GM23248 (cell line): ENCODE measurements at regions not wholly inside any gene's neighbourhood (a gene's known extent, or its start where the extent isn't known, plus 50 kb on each side); places are given as distances from the start of the nearest gene placed in this dataset.

ENCODE experiments used
- DNase-seq: peaks from one replicate; pipeline ENCODE4 v3.0.0-alpha.2; 2015
- H2AFZ ChIP-seq: fragments of 200-600 bp; sonication (generic); 2 replicates; pipeline ENCODE4 v1.6.1; 2016; ENCODE audit warnings: antibody characterized with exemption
- H3F3A ChIP-seq: fragments of 200-600 bp; sonication (generic); 2 replicates; pipeline ENCODE4 v1.6.1; 2016; ENCODE audit warnings: mild to moderate bottlenecking, antibody characterized with exemption, mixed run types; ENCODE audit not compliant: insufficient read depth
- H3K27ac ChIP-seq: fragments of 200-600 bp; sonication (generic); 2 replicates; pipeline ENCODE4 v1.5.1; 2016; ENCODE audit warnings: mild to moderate bottlenecking
- H3K27me3 ChIP-seq: fragments of 200-600 bp; sonication (generic); replicated peaks from 2 replicates; pipeline ENCODE4 v1.6.1; 2016; ENCODE audit warnings: mild to moderate bottlenecking; ENCODE audit not compliant: insufficient read depth
- H3K36me3 ChIP-seq: fragments of 200-600 bp; sonication (generic); 2 replicates; pipeline ENCODE4 v1.6.1; 2016; ENCODE audit warnings: low read depth, mild to moderate bottlenecking
- H3K4me1 ChIP-seq: fragments of 200-600 bp; sonication (generic); 2 replicates; pipeline ENCODE4 v1.6.1; 2016; ENCODE audit warnings: mild to moderate bottlenecking; ENCODE audit not compliant: insufficient read depth
- H3K4me2 ChIP-seq: fragments of 200-600 bp; sonication (generic); one replicate; pipeline ENCODE4 v1.6.1; 2016; ENCODE audit warnings: mild to moderate bottlenecking; ENCODE audit not compliant: unreplicated experiment
- H3K4me3 ChIP-seq: fragments of 200-600 bp; sonication (generic); 2 replicates; pipeline ENCODE4 v1.5.1; 2016; ENCODE audit warnings: mild to moderate bottlenecking
- H3K79me2 ChIP-seq: fragments of 200-600 bp; sonication (generic); 2 replicates; pipeline ENCODE4 v1.6.1; 2016; ENCODE audit warnings: mild to moderate bottlenecking; ENCODE audit not compliant: insufficient read depth
- H3K9ac ChIP-seq: fragments of 200-600 bp; sonication (generic); 2 replicates; pipeline ENCODE4 v1.6.1; 2016; ENCODE audit warnings: mild to moderate bottlenecking
- H3K9me2 ChIP-seq: fragments of 200-600 bp; sonication (generic); 2 replicates; pipeline ENCODE4 v1.6.1; 2016; ENCODE audit warnings: mixed run types, mild to moderate bottlenecking, moderate library complexity; ENCODE audit not compliant: insufficient read depth
- H3K9me3 ChIP-seq: fragments of 200-600 bp; sonication (generic); one replicate; pipeline ENCODE4 v1.6.1; 2017; ENCODE audit warnings: low read depth
- H4K20me1 ChIP-seq: fragments of 200-600 bp; sonication (generic); 2 replicates; pipeline ENCODE4 v1.6.0; 2016; ENCODE audit not compliant: insufficient read depth
- EZH2 ChIP-seq: fragments of 200-600 bp; sonication (generic); IDR thresholded peaks from 2 replicates; pipeline ENCODE4 v1.6.1; 2018; ENCODE audit warnings: antibody characterized with exemption, mild to moderate bottlenecking; ENCODE audit not compliant: insufficient read depth, poor library complexity, severe bottlenecking
- EZH2phosphoT487 ChIP-seq: fragments of 200-600 bp; sonication (generic); IDR thresholded peaks from 2 replicates; pipeline ENCODE4 v1.6.1; 2018; ENCODE audit warnings: antibody characterized with exemption, moderate library complexity, mild to moderate bottlenecking, low read depth; ENCODE audit not compliant: insufficient read depth
- WGBS, 2 experiments: methylation state at CpG; one replicate each; pipeline ENCODE4 v1.1.6; 2015 to 2017; ENCODE audit warnings: low lambda C conversion rate in 2 of 2, low coverage in 1 of 2; ENCODE audit errors: missing lambda C conversion rate in 2 of 2; 5-methylcytosine and 5-hydroxymethylcytosine counted together
- in situ Hi-C: fragments of 300-500 bp; cut with MboI; formaldehyde crosslinking; loops from 2 replicates; pipeline ENCODE4 v1.15.0; 2020

DNA sequence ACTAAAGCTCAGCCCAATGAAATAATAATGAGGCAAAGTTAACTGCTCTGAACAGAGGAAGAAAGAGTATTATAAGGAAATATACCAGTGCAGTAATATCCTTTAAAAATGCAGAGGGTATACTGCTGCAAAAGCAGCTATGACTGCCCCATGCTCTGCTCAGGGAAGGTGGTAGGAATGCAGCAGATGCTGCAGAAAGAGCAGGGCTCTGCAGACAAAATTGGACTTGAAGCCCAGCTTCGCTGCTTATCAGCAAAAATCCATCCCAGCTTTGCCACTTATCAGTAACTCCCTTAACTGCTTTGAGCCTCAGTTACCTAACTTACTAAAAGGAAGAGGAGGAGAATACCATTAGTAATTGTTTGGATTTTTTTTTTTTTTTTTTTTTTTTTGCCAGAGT, 533.8 kb upstream of the CDH5 start:
- Histone ChIP-seq H3K27ac (no peak overlapping the region), H3K4me1 (peaks cover 3% of the 10 kb centered on the region; the same call in 1 of the 2 replicates), H3K9me2 (no peaks in the 10 kb centered on the region), H3K4me2 (no peak overlapping the region), H3K36me3 (no peaks in the 10 kb centered on the region), H3K9ac (no peak overlapping the region), H3K27me3 (no peaks in the 10 kb centered on the region; the same call in 1 of the 2 replicates), H2AFZ (no peak overlapping the region), H4K20me1 (no peaks in the 10 kb centered on the region), H3K79me2 (no peaks in the 10 kb centered on the region), H3K4me3 (no peak overlapping the region), H3K9me3 (no peaks in the 10 kb centered on the region), H3F3A (no peaks in the 10 kb centered on the region)
- WGBS, 2 experiments, result 82 to 86% methylated on average over 1 of the region's 1 CpG
- no peak for TF ChIP-seq EZH2phosphoT487
- TF ChIP-seq EZH2, result no peak
- DNase-seq, result no peak
- in situ Hi-C loops, result no loop called here

DNA sequence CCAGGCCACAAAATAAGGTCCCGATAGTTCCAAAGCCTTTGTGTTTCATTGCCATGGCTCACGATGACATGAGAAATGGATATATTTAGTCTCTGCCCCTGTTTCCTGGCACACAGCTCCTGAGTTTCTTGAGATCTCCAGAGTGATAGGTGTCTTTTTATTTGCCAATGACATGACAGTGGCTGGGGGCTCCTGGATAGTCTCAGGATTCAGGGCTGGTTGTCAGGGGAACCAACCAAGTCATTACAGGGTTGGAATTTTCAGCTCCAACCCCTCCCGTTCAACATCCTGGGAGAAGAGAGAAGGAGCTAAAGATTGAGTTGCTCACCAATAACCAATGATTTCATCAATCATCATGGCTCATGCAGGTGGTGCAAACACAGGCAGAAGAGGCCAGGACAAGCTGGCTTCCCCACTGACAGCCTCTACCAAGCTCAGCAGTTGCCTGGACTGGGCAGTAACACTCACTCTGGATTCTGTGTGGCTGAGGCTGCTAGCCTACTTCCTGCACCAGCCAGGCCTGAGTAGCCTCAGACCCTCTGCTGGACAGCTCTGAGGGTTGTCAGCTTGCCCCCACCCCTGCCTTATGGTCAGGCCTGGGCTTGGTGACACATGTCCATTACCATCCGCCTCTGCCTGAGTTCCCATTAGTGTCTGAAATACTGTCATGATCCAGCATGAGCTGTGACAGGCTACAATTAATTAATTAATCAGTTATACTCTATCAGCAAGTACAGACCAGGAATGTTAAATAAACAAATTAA, 534.4 kb upstream of the CDH5 start:
- Histone ChIP-seq H3K4me3 (no peak overlapping the region), H3K9me3 (no peaks in the 10 kb centered on the region), H3K9me2 (no peaks in the 10 kb centered on the region), H4K20me1 (no peaks in the 10 kb centered on the region), H3K9ac (no peak overlapping the region), H2AFZ (no peak overlapping the region), H3F3A (no peaks in the 10 kb centered on the region), H3K4me2 (no peak overlapping the region), H3K79me2 (no peaks in the 10 kb centered on the region), H3K27me3 (no peaks in the 10 kb centered on the region; the same call in 1 of the 2 replicates), H3K4me1 (peaks cover 3% of the 10 kb centered on the region; the same call in 1 of the 2 replicates), H3K36me3 (no peaks in the 10 kb centered on the region), H3K27ac (no peak overlapping the region)
- WGBS, 2 experiments, result 86 to 87% methylated on average over 4 of the region's 4 CpGs
- DNase-seq, result no peak
- in situ Hi-C loops, result no loop called here
- TF ChIP-seq EZH2, result no peak
- no peak for TF ChIP-seq EZH2phosphoT487

DNA sequence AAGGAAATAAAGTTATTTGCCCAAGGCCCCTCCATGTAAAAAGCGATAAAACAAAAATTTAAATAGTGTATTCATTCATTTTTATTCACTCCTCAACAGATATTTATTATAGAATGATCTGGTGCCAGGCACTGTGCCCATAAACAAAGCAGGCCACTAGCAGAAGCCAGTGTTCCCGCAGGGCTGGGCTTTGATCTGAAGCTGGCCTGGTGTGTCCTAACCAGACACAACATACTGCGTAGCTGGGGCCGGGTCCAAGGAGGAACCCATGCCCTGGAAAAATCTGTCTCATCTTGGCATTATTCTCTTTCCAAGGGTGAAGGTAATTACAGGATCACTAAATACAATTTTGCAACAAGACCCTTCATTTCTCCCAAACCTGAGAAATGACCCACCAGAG, 537.4 kb upstream of the CDH5 start:
- 30 to 37% methylated on average over 4 of the region's 4 CpGs for WGBS, 2 experiments
- Histone ChIP-seq H3K9me3 (no peaks in the 10 kb centered on the region), H2AFZ (no peak overlapping the region), H4K20me1 (no peaks in the 10 kb centered on the region), H3K9me2 (no peaks in the 10 kb centered on the region), H3K36me3 (no peaks in the 10 kb centered on the region), H3K27ac (no peak overlapping the region), H3K4me2 (no peak overlapping the region), H3K4me1 (peaks cover 3% of the 10 kb centered on the region; the same call in 1 of the 2 replicates), H3K79me2 (no peaks in the 10 kb centered on the region), H3K4me3 (no peak overlapping the region), H3K27me3 (no peaks in the 10 kb centered on the region), H3K9ac (no peak overlapping the region), H3F3A (no peaks in the 10 kb centered on the region)
- TF ChIP-seq EZH2phosphoT487, result no peak
- TF ChIP-seq EZH2, result no peak
- in situ Hi-C loops, result no loop called here
- no peak for DNase-seq

DNA sequence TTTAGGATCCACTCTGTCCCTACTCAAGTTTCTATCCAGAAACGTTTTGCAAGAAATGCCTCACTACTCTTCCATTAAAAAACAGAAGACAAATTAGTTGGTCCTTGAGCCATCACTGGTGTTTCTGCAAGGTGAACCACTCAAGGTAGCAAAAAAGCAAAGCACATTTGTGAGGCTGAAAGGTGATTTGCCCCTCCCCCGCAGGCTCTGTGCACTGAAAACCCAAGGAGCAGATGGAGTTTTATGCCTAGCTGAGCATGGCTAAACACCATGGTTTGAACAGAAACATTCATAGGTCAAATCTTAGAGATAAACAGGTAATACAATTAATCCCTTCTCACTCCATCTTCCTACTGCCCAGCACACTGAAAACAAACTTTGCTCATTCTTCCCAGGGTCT, 538.2 kb upstream of the CDH5 start:
- Histone ChIP-seq H3K9ac (no peak overlapping the region), H3K9me2 (no peaks in the 10 kb centered on the region), H3K79me2 (no peaks in the 10 kb centered on the region), H3K36me3 (no peaks in the 10 kb centered on the region), H3K4me3 (no peak overlapping the region), H3F3A (no peaks in the 10 kb centered on the region), H3K27me3 (0 out of 2 replicates have a peak, but pooled peaks cover 3% of the 10 kb centered on the region), H2AFZ (no peak overlapping the region), H4K20me1 (no peaks in the 10 kb centered on the region), H3K27ac (no peak overlapping the region), H3K9me3 (no peaks in the 10 kb centered on the region), H3K4me1 (peaks cover 3% of the 10 kb centered on the region; the same call in 1 of the 2 replicates), H3K4me2 (no peak overlapping the region)
- in situ Hi-C loops, result no loop called here
- TF ChIP-seq EZH2phosphoT487, result no peak
- no peak for TF ChIP-seq EZH2
- WGBS, 2 experiments, result 33 to 45% methylated on average over 2 of the region's 2 CpGs
- DNase-seq, result no peak

DNA sequence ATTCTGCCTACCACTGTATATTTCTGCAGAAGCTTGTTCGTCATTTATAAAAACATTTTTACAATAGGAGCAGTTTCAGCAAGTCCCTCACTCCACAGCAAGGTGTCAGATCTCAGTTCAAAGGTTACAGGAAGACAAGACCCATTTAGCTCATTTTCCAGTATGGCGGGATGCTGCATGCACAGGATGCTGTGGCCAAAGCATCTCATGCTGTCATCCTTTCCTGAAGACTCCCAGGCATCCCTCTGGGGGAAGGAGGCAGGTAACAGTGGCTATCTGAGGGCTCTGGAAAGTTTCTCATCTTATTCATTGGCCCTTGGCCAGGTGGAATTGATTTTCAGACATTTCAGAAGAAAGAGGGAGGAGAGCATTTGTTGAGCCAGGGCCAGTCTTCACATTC, 539.3 kb upstream of the CDH5 start:
- no peak overlapping the region for H2AFZ ChIP-seq
- H3K9me3 ChIP-seq, result no peaks in the 10 kb centered on the region
- no peaks in the 10 kb centered on the region for H3K4me1 ChIP-seq
- no peaks in the 10 kb centered on the region for H3K79me2 ChIP-seq
- no peak overlapping the region for H3K4me2 ChIP-seq
- WGBS, 2 experiments, result 74 to 77% methylated on average over 2 of the region's 2 CpGs
- no peaks in the 10 kb centered on the region for H3K9me2 ChIP-seq
- in situ Hi-C loops, result no loop called here
- no peak overlapping the region for H3K4me3 ChIP-seq
- H3F3A ChIP-seq, result no peaks in the 10 kb centered on the region
- TF ChIP-seq EZH2phosphoT487 (no peak), EZH2 (no peak)
- 0 out of 2 replicates have a peak, but pooled peaks cover 5% of the 10 kb centered on the region for H3K27me3 ChIP-seq
- H3K36me3 ChIP-seq, result no peaks in the 10 kb centered on the region
- DNase-seq, result no peak
- no peak overlapping the region for H3K9ac ChIP-seq
- H4K20me1 ChIP-seq, result no peaks in the 10 kb centered on the region
- H3K27ac ChIP-seq, result no peak overlapping the region
